NCI-H345 (cell line): ENCODE measurements at regions not wholly inside any gene's neighbourhood (a gene's known extent, or its start where the extent isn't known, plus 50 kb on each side); places are given as distances from the start of the nearest gene placed in this dataset.
"Not testable (repeated sequence)": the region's sequence is repeated elsewhere in the genome, so short reads cannot be mapped to it uniquely, and the experiment has no call there.

Experiments
- DNase-seq: peaks from one replicate; lab custom pipeline; 2025; lab: John Stamatoyannopoulos, UW

DNA sequence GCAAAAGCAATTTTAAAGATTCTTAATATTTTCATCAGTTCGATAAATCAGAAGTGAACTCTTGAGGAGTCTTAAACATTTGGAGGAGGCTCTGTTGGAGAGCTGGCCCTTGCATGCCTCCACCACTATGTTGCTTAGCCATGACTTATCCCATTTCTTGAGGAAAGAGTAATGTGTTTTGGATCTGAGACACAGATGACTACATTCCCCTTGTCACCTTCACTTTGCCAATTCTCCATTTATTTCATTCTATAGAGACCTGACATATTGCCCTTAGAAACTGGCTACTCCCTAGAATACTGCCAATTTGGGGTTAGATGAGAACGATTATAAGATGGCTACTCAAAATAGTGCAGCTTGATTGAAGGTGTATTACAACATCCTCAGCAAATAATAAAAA lies 157.4 kb upstream of the TMEM260 start:
- no peak for DNase-seq

DNA sequence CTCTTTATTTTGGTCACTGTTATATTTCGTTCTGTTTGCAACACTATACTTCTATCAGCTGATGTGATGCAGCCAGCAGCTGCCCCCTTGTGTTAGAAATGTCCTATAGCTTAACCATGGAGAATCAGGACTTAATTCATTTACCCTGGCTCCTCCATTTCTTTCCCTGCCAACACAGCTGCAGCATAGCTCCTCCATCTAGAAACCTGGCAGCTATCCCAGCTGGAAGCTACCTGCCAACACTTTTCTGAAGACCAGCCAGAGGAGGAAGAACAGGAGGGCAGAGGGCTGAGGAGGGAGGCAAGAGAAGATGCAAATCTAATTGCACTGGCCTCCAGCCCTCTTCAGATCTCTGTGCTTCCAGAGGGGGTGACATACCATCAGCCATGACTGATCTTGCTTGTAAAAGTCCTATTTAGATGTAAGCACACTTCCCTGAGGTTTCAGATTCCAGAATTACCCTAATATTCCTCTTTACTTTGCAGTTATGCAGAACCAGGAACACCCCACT lies 156.8 kb upstream of the TMEM260 start:
- peak; percentile 84 for DNase-seq

DNA sequence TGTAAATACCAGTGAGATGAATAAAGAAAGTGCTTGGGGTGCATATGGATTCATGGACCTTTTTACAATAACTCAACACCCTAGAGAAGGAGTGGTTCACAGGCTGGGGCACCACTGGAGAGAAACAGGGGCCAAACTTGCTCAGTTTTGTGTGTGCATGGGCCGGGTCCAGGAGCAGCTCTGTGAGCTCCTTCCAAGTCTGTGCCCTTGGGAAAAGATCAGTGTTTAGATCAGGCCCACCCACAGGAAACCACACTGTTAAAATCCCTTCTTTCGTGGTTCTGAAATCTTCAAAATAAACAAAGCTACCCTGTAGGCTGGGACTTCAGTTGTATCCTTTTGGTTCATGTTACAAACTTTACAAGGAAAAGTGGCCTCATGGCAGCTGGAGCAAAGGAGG lies 156.1 kb upstream of the TMEM260 start:
- no peak for DNase-seq

DNA sequence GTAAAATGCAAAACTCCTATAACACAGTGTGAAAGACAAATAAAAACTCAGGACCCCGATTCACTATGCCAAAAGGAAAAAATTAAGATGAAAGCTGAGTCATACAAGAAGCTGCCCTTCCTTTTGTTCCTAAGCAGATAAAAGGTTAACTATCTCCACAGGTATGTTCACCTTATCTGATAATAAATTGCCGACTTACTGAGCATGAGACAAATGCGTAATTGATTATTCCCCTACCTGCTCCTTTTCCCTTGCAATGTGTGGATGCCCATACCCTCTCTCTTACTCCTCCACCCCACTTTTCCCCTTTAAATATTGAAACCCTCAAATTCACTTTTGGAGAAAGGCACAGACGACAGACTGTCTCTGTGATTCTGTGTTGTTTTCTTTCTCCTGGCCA lies 148.6 kb upstream of the TMEM260 start:
- no peak for DNase-seq

DNA sequence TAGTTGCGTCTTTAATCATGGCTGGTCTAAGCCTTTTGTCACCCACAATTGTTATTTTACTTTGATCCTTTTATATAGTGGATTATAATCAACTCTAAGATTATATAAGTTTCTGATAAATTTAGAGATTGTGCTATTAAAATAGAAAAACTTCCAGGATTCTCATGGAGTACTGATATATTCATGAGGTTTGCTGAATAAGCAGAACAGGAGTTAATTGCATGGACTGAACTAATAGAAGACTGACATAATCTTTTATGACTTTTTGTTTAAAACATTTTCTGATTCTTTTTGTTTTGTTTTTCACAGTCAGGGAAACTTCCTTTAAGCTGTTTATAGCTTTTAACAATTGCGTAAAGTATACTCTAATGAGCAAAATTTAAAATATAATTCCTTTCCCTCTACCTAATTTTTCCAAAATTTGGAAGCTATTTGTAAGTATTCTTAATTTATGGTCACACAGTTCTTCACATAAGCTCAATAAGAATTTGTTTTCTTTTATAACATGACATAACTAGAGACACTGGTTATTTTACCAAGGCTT lies 129.9 kb upstream of the TMEM260 start:
- DNase-seq = no peak

DNA sequence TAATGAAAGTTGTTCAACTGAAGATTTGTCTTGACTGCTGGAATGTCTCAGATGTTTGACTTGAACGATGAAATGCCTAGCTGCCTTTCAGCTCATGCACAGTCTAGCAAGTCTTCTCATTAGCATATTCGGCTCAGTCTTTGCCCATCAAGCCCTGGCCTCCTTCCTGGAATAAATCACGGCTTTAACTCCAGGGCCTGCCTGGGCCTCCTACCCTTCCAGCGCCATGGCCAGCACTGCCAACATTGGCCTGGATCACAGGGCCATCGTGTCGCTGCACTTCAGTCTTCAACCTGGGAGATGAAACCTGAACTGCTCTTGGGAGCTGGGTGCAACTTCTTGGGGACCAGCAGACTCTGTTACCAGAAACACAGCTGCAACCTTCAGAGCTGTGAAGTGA lies 126.7 kb upstream of the TMEM260 start:
- no peak for DNase-seq

DNA sequence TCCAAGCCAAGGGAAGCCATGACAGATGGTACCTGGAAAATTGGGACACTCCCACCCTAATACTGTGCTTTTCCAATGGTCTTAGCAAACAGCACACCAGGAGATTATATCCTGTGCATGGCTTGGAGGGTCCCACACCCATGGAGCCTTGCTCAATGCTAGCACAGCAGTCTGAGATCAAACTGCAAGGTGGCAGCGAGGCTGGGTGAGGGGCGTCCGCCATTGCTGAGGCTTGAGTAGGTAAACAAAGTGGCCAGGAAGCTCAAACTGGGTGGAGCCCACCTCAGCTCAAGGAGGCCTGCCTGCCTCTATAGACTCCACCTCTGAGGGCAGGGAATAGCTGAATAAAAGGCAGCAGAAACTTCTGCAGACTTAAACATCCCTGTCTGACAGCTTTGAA lies 124.9 kb upstream of the TMEM260 start:
- DNase-seq = not testable (repeated sequence)

DNA sequence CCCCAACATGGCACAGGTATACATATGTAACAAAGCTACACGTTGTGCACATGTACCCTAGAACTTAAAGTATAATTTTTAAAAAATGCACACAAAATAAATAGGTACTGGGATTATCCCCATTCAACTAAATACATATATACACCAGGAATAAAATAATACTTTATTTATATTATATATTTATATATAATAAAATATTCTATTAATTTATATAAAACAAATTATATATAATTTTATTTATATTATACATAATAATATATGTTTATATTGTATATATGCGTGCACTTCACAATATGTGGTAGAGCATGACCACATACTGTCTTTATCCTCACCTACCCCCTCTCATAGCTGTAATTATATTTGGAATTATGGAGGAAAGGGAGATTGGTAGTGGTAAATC lies 119.1 kb upstream of the TMEM260 start:
- DNase-seq = no peak

DNA sequence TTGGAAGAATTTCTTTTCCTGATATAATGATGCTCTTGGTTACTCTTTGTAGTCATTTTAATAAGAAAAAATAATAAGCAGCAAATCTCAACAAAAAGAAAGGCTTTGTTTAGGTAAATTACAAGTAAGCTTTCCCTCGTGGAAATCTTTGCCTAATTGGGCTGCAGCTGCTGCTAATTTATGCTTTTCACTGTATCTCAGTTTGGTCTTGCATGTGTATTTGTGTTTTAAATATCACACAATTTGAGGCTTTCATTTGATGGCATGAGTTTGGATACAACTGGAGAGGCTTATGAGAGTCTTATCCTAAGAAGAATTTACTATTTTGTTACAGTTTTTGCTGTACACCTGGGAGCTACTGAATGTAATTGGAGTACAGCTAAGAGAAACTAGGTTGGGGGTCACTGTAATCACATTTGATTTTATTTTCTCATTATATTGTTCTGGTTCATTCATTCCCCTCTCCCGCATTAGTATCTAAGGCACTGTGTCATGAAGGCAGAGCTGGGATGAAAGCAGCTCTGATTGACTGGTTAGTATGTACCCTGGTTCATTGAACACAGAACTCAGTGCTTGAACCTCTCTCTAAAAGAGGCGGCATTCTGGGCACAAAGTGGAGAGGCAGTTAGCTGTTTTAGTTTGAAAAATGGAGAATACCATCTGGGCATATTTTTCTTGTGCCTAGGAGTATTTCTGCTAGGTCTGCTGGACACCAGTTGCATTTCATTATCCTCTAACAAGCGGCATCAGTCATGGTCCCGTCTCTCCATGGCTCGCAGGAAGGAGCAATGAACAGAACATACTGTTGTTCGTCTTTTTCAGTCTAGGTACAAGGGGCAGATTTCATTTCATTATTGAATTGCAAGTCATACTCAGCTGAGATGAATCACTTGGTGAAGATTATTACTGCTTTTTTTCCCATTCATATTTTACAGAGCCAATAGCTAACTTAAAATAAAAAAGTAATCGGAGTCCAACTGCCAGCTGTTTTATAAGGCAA lies 118.0 kb upstream of the TMEM260 start:
- no peak for DNase-seq

DNA sequence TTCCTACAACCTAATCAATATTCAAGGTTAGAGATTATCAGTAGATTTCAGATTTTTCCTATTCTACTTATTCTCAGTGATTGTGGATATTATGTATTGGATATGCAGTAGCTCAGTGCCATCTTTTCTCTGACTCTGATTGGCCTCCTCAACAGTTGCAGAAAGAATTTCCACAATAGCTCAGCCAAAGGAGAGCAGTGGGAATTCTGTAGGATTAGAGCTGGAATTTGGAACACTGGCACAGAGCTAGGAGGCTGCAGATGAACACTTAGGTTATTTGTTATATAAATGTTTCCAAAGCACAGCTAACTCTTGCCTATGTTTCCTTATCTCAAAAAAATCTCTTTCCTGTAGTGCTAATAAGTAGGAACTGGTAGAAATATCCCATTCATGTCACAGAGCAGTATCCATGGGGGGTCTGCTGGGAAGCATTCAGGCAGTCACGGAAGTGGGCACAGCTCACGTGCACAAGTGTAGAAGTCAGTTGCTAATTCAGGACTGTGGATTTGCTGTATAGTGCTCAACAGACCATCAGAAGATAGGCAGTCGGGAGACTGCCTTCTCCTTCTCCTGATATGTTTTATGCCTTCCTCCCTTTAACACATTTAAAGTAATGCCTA lies 116.2 kb upstream of the TMEM260 start:
- DNase-seq = no peak

DNA sequence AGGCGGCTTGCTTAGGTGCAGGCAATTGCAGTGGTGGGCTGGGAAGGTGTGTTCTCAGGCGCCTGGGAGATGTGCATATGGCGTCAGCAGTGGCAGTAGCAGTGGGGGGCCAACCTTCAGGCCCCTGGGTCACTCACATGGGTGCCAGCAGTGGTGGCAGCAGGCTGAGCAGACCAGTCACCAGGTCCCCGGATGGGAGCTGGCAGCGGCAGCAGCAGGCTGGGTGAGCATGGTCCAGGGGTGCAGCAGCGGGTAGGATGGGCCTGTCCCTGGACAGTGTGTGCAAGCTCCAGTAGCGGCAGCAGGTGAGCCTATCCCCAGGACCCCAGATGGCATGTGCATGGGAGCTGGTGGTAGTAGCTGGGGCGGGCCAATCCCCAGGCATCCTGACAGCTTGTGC lies 108.5 kb upstream of the TMEM260 start:
- no peak for DNase-seq

DNA sequence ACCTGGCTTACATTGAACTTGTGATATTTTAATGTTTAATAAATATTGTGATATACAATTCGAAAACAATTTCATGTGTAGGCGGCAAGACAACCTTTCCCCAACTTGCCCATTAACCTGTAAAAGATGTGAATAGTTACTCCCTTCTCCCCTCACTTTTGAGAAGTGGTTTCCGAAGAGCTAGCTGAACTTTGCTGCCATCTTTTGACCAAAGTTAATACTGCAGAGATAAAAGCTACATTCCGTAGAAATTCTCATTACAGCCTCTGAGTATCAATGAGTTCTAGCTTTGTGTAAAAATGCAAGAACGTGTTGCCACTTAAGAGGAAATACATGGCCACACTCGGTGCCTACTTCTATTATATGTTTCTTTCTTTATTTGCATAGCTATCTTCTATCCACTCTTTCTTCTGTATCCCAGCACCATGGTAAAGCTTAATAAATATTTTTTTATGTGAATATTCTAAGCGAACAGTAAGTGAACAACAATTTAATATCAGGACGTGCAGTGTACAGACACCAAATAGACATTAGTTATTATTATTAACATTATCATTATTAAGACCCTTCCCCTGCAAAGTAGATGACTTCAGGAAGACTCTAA lies 105.1 kb upstream of the TMEM260 start:
- DNase-seq = peak; percentile 52

DNA sequence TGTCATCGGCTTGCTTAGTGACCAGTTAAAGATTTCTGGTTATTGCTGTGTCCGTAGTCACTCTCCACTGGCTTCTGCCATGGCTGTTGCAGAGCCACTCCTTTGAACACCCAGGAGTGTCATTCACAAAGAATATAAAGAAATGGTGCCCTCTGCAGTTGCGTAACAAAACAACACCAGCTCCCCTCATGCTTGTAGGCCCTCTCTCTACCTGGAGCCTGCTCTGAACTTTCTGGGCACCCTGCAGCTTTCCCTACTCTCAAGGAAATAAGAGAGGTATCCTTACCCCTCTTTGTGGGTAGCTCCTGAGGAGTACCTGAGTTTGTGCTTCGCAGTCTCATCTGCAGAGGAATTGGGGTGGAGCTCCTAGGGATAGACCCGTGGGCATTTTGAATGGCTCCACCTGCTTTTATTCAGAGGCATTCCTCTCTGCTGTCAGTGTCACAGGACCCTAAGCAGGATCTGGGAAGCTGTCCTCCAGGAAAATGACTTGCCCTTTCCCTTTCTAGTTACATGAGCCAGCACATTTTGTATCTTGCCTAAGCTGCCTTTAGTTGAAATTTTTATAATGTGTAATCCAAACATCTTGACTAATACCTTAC lies 97.2 kb upstream of the TMEM260 start:
- DNase-seq = peak; percentile 18

DNA sequence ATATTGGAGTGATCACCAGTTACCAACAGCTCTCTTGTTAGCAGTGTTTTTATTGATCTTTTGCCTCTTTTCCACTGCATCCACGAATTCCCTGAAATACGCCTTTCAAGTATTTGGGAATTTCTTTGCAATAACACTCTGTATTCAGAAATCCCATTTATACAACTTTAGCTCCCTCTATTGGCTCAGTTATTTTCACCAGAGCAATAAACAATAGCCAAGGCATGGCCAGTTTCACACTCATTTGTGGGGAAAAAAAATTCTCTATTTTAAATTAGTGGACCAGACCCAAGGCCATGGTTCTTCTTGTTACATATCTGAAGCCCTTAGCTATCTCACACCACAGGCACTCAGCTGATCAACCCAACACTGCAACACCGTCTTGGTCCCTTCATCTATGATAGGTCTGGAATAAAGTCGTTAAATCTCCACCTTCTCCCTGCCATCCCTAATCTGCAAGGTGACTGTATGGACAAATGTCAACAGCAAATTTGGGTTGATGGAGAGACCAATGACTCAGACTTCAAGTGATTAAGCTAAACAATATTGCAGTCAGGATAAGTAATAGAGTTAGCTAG lies 92.4 kb upstream of the TMEM260 start:
- no peak for DNase-seq

DNA sequence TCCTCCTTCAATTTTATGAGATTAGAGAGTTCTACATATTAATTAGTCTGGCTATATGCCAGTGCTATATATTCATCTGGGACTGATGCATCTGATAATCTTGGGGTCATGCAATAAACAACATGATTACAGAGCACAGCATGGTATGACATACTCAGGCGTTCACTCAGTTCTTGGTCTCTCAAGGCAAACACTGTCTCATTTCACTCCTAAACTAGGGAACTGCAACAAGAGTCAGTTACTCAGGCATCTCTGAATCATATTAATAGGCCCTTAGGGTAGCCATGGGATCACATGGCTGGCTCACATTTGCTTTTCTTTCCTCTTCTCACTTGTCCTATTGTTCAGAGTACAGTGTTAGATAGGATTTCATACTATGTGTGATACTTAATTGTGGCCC lies 91.8 kb upstream of the TMEM260 start:
- no peak for DNase-seq

DNA sequence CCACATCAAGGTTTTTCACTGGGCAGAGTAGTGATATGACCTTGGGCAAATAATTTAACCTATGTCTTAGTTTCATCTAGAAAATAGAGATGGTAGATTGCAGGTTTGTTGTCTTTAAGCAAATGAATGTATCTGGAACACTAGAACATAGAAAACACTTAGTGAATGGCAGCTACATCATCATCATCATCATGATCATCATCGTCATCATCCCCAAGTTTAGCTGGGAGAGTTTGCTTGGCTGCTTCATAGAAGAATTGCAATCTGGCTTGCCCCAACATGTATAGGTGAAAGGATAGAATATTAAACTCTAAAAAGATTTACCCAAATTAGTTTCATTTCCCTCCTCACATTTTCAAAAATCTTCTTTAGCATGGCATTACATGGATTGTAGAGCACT lies 91.3 kb upstream of the TMEM260 start:
- no peak for DNase-seq

DNA sequence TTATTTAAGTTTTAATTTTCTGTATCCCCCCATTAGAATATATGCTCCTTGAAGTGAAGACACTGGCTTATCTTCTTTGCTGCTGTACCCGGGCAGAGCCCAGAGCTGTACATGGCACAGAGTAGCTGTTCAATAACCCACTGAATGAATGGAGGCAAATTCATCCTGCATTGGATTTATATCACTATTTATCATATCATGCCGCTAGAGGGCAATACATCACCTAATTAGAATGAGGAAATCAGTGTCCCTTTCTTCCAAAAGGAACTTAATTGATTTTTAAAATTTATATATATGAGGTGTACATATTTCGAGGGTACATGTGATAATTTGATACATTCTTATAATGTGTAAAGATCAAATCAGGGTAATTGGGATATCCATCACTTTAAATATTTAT lies 89.2 kb upstream of the TMEM260 start:
- peak; percentile 48 for DNase-seq

DNA sequence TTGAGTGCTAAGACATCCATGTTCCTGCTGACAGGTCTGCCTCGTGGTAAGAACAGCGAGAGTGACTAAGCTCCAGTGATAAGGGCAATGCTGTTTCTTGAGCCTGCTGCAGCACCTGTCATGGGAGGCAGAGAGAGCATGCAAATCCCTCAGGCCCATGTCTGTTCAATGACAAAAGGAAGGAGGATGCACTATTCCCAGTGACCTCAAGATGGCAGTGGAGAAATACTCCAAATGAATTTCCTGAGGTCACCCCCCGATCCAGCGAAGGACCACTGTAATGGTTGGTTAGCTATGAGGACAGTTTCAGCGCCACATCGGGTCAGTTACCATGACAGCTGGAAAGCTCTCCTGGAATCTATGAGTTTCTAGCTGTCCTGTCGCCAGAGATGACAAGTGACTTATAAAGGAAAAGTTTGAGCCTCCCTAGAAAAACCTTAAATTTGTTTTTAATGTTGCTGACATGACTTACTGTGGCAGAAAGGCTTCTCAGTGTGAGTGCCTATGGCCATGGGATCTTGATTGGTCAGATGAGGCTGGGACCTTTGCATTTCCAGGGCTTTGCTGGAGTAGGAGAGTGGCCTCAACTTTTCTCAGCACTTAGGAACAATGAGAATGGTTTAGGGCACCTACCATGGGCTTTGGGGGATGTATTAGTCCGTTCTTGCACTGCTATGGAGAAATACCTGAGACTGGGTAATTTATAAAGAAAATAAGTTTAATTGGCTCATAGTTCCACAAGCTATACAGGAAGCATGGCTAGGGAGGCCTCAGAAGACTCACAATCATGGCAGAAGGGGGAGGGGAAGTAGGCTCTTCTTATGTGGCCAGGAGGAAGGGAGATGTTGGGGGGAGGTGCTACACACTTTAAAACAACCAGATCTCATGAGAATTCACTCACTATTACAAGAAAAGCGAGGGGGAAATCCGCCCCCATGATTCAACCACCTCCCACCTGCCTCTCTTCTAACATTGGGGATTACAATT lies 88.0 kb upstream of the TMEM260 start:
- DNase-seq = peak; percentile 64

DNA sequence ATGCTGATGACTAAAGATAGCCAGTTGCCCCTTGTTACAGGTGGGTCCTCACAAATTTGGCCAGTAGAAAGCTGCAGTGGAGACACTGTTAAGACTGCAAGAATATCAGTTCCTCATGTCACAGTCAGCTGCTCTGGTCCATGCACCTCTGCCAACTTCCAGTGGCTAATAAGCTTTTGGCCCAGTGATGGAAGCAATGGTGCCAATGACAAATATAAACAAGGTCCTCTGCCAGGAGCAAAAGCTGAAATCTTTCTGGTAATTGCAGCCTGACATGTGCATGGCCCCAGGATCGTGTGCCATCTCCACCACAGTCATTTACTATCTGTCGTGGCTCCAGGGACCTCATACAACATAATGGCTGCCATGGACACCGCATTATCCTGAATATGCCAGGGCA lies 85.4 kb upstream of the TMEM260 start:
- DNase-seq = no peak

DNA sequence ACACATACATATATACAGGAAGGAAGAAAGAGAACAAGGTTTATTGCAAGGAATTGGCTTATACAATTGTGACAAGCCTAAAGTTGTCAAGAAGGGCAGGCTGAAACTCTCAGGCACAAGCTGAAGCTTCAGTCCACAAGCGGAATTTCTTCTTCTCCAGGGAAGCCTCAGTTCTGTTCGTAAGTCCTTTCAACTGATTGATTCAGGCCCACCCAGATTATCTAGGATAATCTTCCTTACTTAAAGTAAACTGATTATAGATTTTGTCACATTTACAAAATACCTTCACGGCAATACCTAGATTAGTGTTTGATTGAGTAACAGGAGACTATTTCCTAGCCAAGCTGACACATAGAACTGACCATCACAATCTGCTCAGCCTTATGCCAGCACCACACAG lies 81.5 kb upstream of the TMEM260 start:
- no peak for DNase-seq
